Colonic mucosa (tissue), 4 donors: ENCODE measurements at regions not wholly inside any gene's neighbourhood (a gene's known extent, or its start where the extent isn't known, plus 50 kb on each side); places are given as distances from the start of the nearest gene placed in this dataset.

Experiments
- DNase-seq: peaks from one replicate; pipeline ENCODE4 v3.0.0-alpha.2; 2020
- H3K27ac ChIP-seq: fragments of 200-600 bp; one replicate; pipeline ENCODE4 v1.8.0; 2021
- H3K27me3 ChIP-seq: fragments of 200-600 bp; one replicate; pipeline ENCODE4 v1.8.0; 2021
- H3K36me3 ChIP-seq: fragments of 200-600 bp; one replicate; pipeline ENCODE4 v1.8.0; 2021
- H3K4me1 ChIP-seq: fragments of 200-600 bp; one replicate; pipeline ENCODE4 v1.8.0; 2021; ENCODE audit warnings: mild to moderate bottlenecking
- H3K4me3 ChIP-seq: fragments of 200-600 bp; one replicate; pipeline ENCODE4 v1.8.0; 2021
- H3K9ac ChIP-seq, 2 donors: one replicate each; pipeline ENCODE4 v1.7.0; 2013; ENCODE audit warnings: control low read depth in 2 of 2, low read depth in 2 of 2, low read length in 2 of 2
- H3K9me3 ChIP-seq: fragments of 200-600 bp; one replicate; pipeline ENCODE4 v1.8.0; 2021
- CTCF ChIP-seq: fragments of 200-600 bp; IDR thresholded peaks from one replicate; pipeline ENCODE4 v1.8.0; 2022; ENCODE audit warnings: antibody characterized with exemption, mild to moderate bottlenecking
- intact Hi-C: fragments of 100-400 bp; cut with DNase I; formaldehyde crosslinking; loops from one replicate; pipeline ENCODE4 v1.14.1; 2022
- donor health status: healthy.
- donor health status: DM: no; HTN: no; CAD: no.
- donor health status: DM: no; HTN: no; CAD: no.

- H3K9ac ChIP-seq = no peak overlapping the region
- no peaks in the 10 kb centered on the region for H3K36me3 ChIP-seq
- no peak overlapping the region for H3K4me3 ChIP-seq
- H3K27me3 ChIP-seq = no peaks in the 10 kb centered on the region
- TF ChIP-seq CTCF = no peak
- no peak for DNase-seq
- H3K9me3 ChIP-seq = no peaks in the 10 kb centered on the region
- no peaks in the 10 kb centered on the region for H3K4me1 ChIP-seq
- no peak overlapping the region for H3K27ac ChIP-seq
- intact Hi-C loops = no loop called here
These were observed 219.3 kb downstream of the CEMIP2 start for GRCh38 chr9:71549023-71549422.

- Histone ChIP-seq H3K36me3 (no peaks in the 10 kb centered on the region), H3K9me3 (no peaks in the 10 kb centered on the region), H3K27ac (no peak overlapping the region), H3K4me1 (no peaks in the 10 kb centered on the region), H3K9ac (no peak overlapping the region), H3K4me3 (no peak overlapping the region), H3K27me3 (no peaks in the 10 kb centered on the region)
- no peak for DNase-seq
- no peak for TF ChIP-seq CTCF
- intact Hi-C loops = no loop called here
These were observed 223.8 kb downstream of the CEMIP2 start for GRCh38 chr9:71544464-71544863.

GRCh38 chr9:71541436-71541835 is 226.9 kb downstream of the CEMIP2 start:
- no peak for TF ChIP-seq CTCF
- intact Hi-C loops = no loop called here
- H3K9me3 ChIP-seq = no peaks in the 10 kb centered on the region
- H3K4me3 ChIP-seq = no peak overlapping the region
- no peak overlapping the region for H3K27ac ChIP-seq
- H3K9ac ChIP-seq = no peak overlapping the region
- H3K27me3 ChIP-seq = no peaks in the 10 kb centered on the region
- no peaks in the 10 kb centered on the region for H3K36me3 ChIP-seq
- no peak for DNase-seq
- H3K4me1 ChIP-seq = no peaks in the 10 kb centered on the region

- Histone ChIP-seq H3K4me1 (no peaks in the 10 kb centered on the region), H3K9me3 (no peaks in the 10 kb centered on the region), H3K9ac (no peak overlapping the region), H3K36me3 (no peaks in the 10 kb centered on the region), H3K4me3 (no peak overlapping the region), H3K27ac (no peak overlapping the region), H3K27me3 (no peaks in the 10 kb centered on the region)
- intact Hi-C loops = no loop called here
- no peak for TF ChIP-seq CTCF
- no peak for DNase-seq
These were observed 243.2 kb downstream of the CEMIP2 start for GRCh38 chr9:71524996-71525580.

- DNase-seq = no peak
- Histone ChIP-seq H3K4me1 (no peaks in the 10 kb centered on the region), H3K27me3 (no peaks in the 10 kb centered on the region), H3K27ac (no peak overlapping the region), H3K9me3 (no peaks in the 10 kb centered on the region), H3K36me3 (no peaks in the 10 kb centered on the region), H3K4me3 (no peak overlapping the region), H3K9ac (no peak overlapping the region)
- intact Hi-C loops = no loop called here
- no peak for TF ChIP-seq CTCF
These were observed 243.8 kb downstream of the CEMIP2 start for GRCh38 chr9:71524516-71524915.
